T-helper 2 cell treated with Interferon-gamma antibody and Interleukin-4, amounts not matched to agents 5 μg/mL and 100 μg/mL, for 36 hours (primary cell): ENCODE measurements at regions not wholly inside any gene's neighbourhood (a gene's known extent, or its start where the extent isn't known, plus 50 kb on each side); places are given as distances from the start of the nearest gene placed in this dataset.
"Not testable (repeated sequence)": the region's sequence is repeated elsewhere in the genome, so short reads cannot be mapped to it uniquely, and the experiment has no call there.

ENCODE experiments used
- DNase-seq: peaks from one replicate; pipeline ENCODE4 v3.0.0; 2021; ENCODE audit warnings: low spot score
- H3K27ac Mint-ChIP-seq: one replicate; pipeline ENCODE4 v1.8.0; 2021; ENCODE audit warnings: mild to moderate bottlenecking, mixed read lengths
- H3K27me3 Mint-ChIP-seq: one replicate; pipeline ENCODE4 v1.8.0; 2021; ENCODE audit warnings: low read depth, mixed read lengths
- H3K36me3 Mint-ChIP-seq: one replicate; pipeline ENCODE4 v1.8.0; 2021; ENCODE audit warnings: low read depth, mixed read lengths
- H3K4me1 Mint-ChIP-seq: one replicate; pipeline ENCODE4 v1.8.0; 2021; ENCODE audit warnings: low read depth, mixed read lengths
- H3K4me3 Mint-ChIP-seq: one replicate; pipeline ENCODE4 v1.8.0; 2022; ENCODE audit warnings: mild to moderate bottlenecking, moderate library complexity, mixed read lengths
- H3K9me3 Mint-ChIP-seq: one replicate; pipeline ENCODE4 v1.8.0; 2021; ENCODE audit warnings: mixed read lengths

DNA sequence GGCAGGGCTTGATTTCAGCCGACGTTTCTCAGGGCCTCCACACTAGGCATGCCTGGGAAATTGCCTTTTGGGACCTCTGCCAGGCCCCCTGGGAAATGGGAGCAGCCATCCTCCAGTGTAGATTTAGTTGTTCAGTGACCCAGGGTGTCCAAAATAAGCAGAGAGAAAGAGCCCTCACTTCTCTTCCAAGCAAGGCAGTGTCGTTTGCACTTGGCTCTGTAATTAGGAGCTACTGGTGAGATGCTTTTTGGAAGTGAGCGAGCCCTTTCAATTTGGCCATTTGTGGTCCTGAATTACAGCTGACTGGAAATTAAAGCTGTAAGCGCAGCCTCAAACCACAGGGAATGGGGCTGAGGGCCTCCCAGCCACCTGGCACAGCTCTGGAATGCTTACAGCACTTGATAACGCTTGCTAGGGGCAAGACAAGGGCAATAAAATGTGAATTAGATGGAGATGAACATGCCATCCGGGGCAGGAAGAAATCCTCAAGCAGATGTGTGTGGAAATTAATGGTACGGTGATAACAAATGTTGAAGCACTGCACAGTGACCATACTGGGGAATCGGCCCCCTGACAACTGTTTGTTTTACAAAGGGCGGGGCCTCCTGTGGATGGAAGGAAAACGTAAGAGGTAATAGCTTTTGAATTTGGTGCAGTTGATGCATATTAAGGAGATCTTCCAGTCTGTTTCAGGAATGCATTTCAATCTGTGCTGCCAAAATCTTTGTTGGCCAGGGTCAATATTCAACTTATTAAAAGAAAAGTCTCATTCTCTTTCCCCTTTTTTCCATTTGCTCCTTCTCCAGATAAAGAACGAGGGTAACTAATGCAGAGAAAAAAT, 173.1 kb downstream of the UXS1 start:
- H3K36me3 Mint-ChIP-seq, result no peaks in the 10 kb centered on the region
- H3K9me3 Mint-ChIP-seq, result no peaks in the 10 kb centered on the region
- H3K4me3 Mint-ChIP-seq, result no peak overlapping the region
- DNase-seq, result no peak
- peaks cover 7% of the 10 kb centered on the region for H3K27me3 Mint-ChIP-seq
- H3K4me1 Mint-ChIP-seq, result peaks cover 7% of the 10 kb centered on the region
- H3K27ac Mint-ChIP-seq, result no peak overlapping the region

DNA sequence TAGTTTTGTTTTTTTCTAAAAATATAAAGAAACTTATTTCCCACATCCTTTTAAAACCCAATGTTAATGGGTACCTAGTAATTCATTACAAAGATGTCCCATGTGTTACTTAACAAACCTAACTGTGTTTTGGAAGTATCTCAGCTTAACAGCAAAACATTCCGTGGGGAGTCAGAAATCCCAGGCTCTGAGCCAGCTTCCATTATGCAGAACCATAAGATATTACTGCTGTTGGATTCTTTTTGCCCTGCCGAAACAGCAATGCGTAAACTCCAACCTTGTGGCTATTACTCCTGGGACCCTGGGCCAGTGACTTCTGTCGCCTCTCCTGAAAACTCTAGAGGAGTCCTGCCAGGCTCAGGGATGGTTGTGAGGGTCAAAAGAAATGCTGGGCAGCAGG, 174.1 kb downstream of the UXS1 start:
- H3K27me3 Mint-ChIP-seq, result peaks cover 5% of the 10 kb centered on the region
- H3K4me1 Mint-ChIP-seq, result peaks cover 6% of the 10 kb centered on the region
- no peak overlapping the region for H3K27ac Mint-ChIP-seq
- DNase-seq, result no peak
- no peaks in the 10 kb centered on the region for H3K9me3 Mint-ChIP-seq
- no peaks in the 10 kb centered on the region for H3K36me3 Mint-ChIP-seq
- no peak overlapping the region for H3K4me3 Mint-ChIP-seq

DNA sequence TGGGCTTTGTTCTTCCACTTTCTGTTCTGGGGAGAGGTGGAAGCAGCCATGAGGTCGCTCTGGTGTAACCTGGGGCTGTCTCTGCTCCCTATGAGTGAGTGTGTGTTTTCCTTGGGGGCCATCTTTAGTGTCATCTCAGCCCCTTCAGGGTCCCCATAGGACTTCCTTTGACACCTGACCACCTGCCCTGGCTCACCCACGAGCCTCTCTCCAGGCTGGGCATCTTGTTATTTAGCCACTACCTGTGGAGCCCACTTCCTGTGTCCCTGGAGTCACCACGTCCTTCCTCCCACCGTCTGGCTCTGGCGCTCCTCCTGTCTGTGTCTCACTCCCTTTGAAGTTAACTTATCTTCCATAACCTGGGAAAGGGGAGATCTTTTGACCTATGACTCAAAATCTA, 176.0 kb downstream of the UXS1 start:
- Mint-ChIP-seq H3K9me3 (no peaks in the 10 kb centered on the region), H3K4me1 (peaks cover 6% of the 10 kb centered on the region), H3K27me3 (no peaks in the 10 kb centered on the region), H3K4me3 (no peak overlapping the region), H3K27ac (no peak overlapping the region), H3K36me3 (no peaks in the 10 kb centered on the region)
- no peak for DNase-seq

DNA sequence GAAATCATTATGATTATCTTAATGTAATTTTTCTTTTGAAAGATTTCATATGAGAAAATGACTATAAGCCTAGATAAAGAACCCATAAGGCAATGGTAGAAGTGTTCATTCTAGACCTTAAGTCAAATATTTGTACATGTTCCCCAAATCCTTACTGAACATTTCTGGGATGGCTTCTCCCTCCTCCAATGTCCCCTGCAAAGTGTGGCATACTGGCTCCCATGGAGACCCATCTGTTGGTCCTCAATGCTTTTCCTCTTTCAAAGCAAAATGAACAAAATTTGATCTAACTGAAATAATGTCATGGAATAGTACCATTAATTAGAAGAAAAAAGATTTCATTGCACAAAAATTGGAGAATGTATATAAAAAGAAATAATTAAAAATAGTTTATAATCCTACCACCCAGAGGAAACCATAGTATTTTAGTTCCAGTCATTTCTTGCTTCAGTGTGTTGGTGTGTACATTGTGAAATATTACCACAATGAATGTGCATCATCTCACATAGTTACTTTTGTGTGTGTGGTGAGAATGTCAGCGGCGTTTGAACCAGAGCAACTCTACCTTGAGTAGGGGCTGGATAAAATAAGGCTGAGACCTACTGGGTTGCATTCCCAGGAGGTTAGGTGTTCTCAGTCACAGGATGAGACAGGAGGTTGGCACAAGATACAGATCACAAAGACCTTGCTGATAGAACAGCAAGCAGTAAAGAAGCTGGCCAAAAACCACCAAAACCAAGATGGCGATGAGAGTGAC, 181.3 kb downstream of the UXS1 start:
- no peaks in the 10 kb centered on the region for H3K36me3 Mint-ChIP-seq
- no peak for DNase-seq
- peaks cover under 1% of the 10 kb centered on the region for H3K4me1 Mint-ChIP-seq
- H3K9me3 Mint-ChIP-seq, result peaks cover 16% of the 10 kb centered on the region
- H3K27ac Mint-ChIP-seq, result no peak overlapping the region
- H3K4me3 Mint-ChIP-seq, result no peak overlapping the region
- H3K27me3 Mint-ChIP-seq, result no peaks in the 10 kb centered on the region

DNA sequence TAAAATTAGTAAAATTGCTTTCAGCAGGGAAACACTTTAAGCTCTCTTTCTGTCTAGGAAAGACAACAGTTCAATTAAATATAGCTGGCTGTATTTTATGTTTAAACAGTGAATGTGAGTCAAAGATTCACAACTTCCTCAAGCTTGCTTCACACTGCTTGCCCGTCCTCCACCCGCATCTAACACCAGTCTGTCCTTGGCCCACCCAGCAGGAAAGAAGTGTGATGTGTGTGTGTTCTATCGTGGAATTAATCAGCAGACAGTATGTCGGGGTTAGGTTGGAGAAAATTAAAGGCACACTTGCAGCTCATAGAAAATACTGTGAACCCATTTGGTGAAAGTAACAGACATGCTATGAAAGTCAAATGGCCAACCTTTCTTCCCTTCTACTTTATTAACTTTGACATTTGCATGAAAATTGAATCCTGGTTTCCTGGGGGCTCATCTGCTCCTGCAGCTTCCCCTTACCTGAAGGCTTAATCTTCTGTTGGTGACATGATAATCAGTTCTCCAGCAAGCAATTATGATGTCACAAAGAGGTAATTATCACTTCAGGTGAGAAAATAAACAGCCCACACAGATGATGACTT, 182.0 kb downstream of the UXS1 start:
- peaks cover 2% of the 10 kb centered on the region for H3K36me3 Mint-ChIP-seq
- no peak overlapping the region for H3K27ac Mint-ChIP-seq
- no peak for DNase-seq
- H3K27me3 Mint-ChIP-seq, result no peaks in the 10 kb centered on the region
- H3K9me3 Mint-ChIP-seq, result peaks cover 20% of the 10 kb centered on the region
- no peaks in the 10 kb centered on the region for H3K4me1 Mint-ChIP-seq
- H3K4me3 Mint-ChIP-seq, result no peak overlapping the region

DNA sequence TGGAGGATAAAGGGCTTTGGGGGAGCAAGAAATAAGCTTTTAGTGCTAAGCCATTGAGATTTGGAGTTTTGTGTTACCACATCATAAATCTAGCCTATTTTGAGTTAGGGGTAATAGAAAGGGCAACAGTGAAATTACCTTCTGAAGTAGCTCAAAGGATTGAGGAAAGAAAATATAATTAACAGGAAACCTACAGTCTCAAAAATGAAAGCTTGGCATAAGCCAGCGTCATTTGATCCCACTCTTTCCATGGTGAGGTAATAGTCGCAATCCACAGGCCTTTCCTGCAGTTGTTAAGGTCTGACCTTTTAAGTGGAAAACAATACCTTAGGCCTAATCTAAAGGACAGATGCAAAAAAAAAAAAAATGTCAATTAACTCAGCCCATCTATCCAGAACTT, 182.7 kb downstream of the UXS1 start:
- no peak overlapping the region for H3K4me3 Mint-ChIP-seq
- H3K36me3 Mint-ChIP-seq, result peaks cover 7% of the 10 kb centered on the region
- H3K27me3 Mint-ChIP-seq, result no peaks in the 10 kb centered on the region
- peaks cover 27% of the 10 kb centered on the region for H3K9me3 Mint-ChIP-seq
- H3K4me1 Mint-ChIP-seq, result no peaks in the 10 kb centered on the region
- DNase-seq, result no peak
- no peak overlapping the region for H3K27ac Mint-ChIP-seq

DNA sequence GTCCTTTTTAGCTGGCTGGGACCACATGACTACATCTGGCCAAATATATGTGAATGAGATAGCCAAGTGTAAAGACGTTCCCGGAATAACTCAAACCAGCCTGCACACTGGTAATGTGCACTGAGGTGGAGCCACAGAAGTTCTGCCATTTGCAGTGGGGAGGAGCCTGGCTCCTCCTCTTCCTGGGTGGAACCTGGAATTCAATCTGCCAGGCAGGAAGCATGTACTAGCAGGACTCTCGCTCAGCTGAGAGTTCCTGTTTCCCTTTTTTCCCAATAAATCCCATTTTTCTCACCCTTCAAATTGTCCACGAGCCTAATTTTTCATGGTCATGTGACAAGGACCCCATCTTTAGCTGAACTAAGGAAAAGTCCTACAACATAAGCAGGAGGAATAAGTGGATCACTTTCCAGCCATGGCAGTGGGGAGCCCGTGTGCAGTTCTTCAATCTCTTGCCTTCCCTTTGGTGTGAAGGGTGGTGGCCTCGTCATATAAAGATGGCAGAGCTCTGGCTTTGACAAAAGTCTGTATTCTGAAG, 183.2 kb downstream of the UXS1 start:
- peaks cover 32% of the 10 kb centered on the region for H3K9me3 Mint-ChIP-seq
- no peak overlapping the region for H3K27ac Mint-ChIP-seq

DNA sequence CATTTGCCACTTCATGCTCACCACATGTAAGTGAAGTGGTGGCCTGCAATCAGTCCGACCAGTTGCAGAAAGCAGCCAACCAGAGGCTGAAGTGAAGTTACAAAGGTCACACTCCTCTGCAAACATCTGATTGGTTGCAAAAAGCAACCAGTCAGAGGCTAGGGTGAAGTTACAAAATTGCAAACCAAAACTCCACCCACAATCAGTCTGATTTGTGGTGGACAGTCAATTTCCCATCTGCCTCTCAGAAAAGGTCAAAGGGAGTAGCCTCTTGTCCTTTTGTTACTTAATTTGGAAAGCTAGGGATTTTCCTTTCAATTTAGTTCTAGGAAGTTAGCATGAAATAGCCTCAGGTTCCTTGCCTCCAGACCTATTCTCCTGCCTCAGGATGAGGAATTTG, 185.0 kb downstream of the UXS1 start:
- peaks cover 11% of the 10 kb centered on the region for H3K36me3 Mint-ChIP-seq
- H3K9me3 Mint-ChIP-seq, result peaks cover 49% of the 10 kb centered on the region
- H3K4me3 Mint-ChIP-seq, result no peak overlapping the region
- H3K27ac Mint-ChIP-seq, result no peak overlapping the region
- no peak for DNase-seq
- H3K27me3 Mint-ChIP-seq, result peaks cover 4% of the 10 kb centered on the region
- H3K4me1 Mint-ChIP-seq, result no peaks in the 10 kb centered on the region

More for the DNA sequence above, 183.2 kb downstream of the UXS1 start:
- Mint-ChIP-seq H3K36me3 (peaks cover 7% of the 10 kb centered on the region), H3K27me3 (no peaks in the 10 kb centered on the region), H3K4me3 (no peak overlapping the region), H3K4me1 (no peaks in the 10 kb centered on the region)
- no peak for DNase-seq

DNA sequence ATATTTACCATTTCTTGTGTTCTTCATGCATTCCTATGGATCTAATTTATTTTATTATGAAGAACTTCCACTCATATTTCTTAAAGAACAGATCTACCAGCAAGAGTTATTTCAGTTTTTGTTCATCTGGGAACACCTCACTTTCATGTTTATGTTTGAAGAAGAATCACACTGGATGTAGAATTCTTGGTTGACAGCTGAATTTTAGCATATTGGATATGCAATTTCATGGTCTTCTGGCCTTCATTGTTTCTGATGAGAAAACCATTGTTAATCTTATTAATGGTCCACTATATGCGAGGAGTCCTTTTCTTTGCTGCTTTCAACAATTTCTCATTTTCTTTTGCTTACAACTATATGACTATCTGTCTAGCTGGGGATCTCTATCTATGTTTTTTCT, 189.2 kb downstream of the UXS1 start:
- Mint-ChIP-seq H3K4me3 (no peak overlapping the region), H3K27me3 (peaks cover 15% of the 10 kb centered on the region), H3K27ac (no peak overlapping the region), H3K4me1 (no peaks in the 10 kb centered on the region), H3K9me3 (peaks cover 56% of the 10 kb centered on the region), H3K36me3 (peaks cover 11% of the 10 kb centered on the region)
- no peak for DNase-seq

DNA sequence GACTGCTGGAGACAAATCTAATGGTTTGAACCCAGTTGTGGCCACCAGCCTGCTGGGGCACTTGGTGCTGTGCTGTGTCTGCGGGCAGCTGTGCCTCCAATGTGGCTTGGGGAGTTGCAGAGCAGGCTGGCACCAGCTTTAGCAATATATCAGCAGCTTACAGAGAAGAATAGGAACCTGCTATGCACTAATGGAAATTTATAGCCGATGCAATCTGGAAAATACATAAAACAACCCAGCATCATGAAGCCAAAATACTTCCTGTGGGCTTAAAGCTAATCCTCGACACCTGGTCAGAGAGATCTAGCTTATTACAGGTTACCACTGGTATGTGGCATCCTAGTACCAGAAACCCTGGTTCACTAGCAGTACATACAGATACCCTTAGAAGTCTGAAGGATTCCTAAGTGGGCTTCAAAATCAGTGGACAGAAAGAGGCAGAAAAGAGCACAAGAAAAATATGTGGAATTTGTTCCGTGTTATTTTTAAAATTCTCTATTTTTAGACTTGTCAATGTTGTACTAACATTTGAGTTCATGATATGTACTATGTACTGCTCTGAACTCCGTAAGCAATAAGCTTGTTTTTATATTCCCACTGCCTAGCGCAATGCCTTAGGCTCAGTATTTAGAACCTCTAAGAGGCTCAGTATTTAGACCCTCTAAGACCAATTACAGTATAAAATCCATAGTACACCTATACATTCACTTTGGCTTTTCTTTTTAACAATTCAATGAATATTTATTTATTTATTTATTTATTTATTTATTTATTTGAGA, 194.7 kb downstream of the UXS1 start:
- H3K27me3 Mint-ChIP-seq, result peaks cover 15% of the 10 kb centered on the region
- H3K36me3 Mint-ChIP-seq, result no peaks in the 10 kb centered on the region
- H3K4me3 Mint-ChIP-seq, result no peak overlapping the region
- no peak for DNase-seq
- H3K27ac Mint-ChIP-seq, result no peak overlapping the region
- peaks cover 33% of the 10 kb centered on the region for H3K9me3 Mint-ChIP-seq
- H3K4me1 Mint-ChIP-seq, result no peaks in the 10 kb centered on the region

DNA sequence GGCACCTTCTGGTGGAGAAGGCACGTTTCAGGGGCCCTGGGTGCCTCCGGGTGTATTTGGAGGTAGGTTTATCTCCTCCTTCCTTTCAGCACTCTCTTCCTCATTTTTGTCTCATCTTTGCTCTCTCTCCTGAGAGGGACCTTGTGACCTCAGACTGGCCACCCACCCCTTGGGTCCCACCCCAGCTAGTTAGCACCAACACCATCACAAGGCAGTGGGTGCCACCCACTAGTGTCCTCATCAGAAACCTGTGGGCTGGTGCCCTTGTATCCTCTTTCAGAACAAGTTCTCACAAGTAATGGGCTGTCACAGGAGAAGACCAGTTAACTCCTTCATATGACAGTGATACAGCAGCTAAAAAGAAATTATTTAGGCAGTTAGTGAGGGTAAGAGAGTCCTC, 196.4 kb downstream of the UXS1 start:
- Mint-ChIP-seq H3K27me3 (peaks cover 11% of the 10 kb centered on the region), H3K27ac (no peak overlapping the region), H3K36me3 (no peaks in the 10 kb centered on the region), H3K4me3 (no peak overlapping the region), H3K4me1 (no peaks in the 10 kb centered on the region), H3K9me3 (peaks cover 42% of the 10 kb centered on the region)
- DNase-seq, result no peak

DNA sequence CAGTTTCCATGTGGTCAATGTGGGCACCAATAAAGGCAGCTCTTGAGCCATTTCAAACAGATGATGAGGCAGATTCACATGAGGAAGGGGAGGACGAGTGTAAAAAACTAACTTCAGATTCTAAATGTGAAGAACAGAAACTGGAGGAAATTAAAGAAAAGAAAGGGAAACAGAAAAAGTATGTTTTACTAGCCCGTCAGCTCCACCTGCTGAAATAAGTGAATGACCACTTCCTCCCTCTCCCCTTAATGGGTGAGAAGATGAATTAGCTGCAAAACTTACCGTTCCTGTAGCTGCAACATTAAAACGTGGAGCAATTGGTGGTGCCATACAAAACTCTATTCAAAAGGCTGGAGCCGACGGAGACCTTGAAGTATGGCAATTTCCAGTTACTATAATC, 203.5 kb downstream of the UXS1 start:
- Mint-ChIP-seq H3K27me3 (peaks cover 3% of the 10 kb centered on the region), H3K9me3 (peaks cover 58% of the 10 kb centered on the region), H3K36me3 (peaks cover 7% of the 10 kb centered on the region), H3K4me1 (no peaks in the 10 kb centered on the region), H3K27ac (no peak overlapping the region), H3K4me3 (no peak overlapping the region)
- no peak for DNase-seq

DNA sequence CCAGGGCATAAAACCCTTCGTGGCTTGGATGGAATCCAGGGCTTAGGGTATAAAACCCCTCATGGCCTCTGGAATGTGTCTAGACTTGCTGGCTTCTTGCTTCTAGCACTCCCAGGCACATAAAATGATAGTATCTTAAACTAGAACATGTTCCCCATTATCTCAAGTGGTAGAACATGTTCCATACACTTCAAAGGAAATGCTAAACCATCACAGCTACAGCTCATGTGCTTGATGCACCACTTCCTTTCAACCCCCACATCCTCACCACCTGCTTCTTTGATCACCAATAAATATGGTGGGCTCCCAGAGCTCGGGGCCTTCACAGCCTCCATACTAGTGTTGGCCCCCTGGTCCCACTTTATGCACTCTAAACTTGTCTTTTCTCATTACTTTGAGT, 204.3 kb downstream of the UXS1 start:
- peaks cover 53% of the 10 kb centered on the region for H3K9me3 Mint-ChIP-seq
- H3K36me3 Mint-ChIP-seq, H3K27me3 Mint-ChIP-seq, H3K4me3 Mint-ChIP-seq, H3K4me1 Mint-ChIP-seq, DNase-seq, H3K27ac Mint-ChIP-seq: not testable (repeated sequence)
